GM18520 (cell line): ENCODE measurements at regions not wholly inside any gene's neighbourhood (a gene's known extent, or its start where the extent isn't known, plus 50 kb on each side); places are given as distances from the start of the nearest gene placed in this dataset.

ENCODE experiments used
- ATAC-seq: cut with Tn5 transposase; IDR thresholded peaks from one replicate; pipeline ENCODE4 v1.9.1; 2021; ENCODE audit not compliant: unreplicated experiment

DNA sequence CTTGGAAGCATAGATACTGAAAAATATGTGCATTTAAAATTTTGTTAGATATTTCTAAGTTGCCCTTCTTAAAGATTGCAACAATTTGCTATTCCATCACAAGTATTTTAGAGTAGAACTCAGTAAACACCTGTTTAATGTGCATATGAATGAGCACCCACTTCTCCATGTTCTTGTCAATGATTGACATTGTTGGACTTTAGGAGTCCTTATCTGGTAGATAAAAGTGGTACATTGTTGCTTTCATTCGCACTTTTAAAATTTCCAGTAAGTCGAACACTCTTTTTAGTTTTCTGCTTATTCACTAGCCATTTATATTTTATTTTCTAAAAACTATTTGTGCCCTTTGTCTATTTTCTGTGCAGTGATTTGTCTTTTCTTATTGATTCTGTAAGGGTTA lies 478.3 kb downstream of the SOX2 start:
- ATAC-seq: no peak

DNA sequence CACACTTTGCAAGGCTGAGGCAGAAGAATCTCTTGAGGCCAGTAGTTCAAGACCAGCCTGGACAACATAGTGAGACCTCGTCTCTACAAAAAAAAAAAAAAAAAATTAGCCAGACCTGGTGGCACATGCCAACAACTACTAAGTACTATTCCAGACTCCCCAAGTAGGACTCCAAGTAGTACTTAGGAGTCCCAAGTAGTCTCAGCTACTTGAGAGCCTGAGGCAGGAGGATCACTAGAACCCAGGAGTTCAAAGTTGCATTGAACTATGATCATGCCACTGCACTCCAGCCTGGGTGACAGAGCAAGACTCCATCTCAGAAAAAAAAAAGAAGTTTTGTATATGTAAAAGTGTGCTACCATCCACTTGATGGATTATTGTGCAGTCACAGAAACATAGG lies 486.6 kb downstream of the SOX2 start:
- no peak for ATAC-seq

DNA sequence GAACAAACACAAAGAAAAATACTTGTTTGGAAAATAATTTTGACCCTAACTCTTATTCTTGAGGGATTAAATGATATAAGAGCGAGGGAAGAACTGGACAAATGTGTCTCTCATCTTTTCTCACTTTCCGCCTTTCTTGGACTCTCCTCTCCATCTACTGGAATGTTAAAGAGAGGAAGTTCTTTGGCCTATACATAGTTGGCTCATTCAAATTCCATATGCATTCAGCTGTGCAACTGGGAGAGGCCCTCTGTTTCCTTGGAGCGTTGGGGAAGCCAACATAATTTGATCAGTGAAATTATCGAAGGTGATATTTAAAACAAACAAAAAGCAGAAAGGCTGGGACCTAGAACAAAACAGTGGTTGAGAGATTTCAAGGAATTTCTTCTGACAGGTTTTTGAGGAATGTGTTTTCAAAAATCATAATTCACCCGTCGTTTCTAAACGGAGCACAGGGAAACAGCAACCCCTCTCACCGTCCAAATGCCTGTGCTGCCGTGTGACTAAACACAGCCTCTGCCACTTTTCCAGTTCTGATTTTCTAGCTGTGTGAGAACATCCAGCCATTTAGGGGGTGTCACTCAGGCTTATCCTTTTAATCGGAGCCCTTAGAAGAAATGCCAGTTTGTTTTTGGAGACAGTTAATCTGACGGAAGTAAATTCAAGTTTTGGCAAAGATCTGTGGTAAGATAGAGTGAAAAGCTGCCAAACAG lies 489.9 kb downstream of the SOX2 start:
- no peak for ATAC-seq

DNA sequence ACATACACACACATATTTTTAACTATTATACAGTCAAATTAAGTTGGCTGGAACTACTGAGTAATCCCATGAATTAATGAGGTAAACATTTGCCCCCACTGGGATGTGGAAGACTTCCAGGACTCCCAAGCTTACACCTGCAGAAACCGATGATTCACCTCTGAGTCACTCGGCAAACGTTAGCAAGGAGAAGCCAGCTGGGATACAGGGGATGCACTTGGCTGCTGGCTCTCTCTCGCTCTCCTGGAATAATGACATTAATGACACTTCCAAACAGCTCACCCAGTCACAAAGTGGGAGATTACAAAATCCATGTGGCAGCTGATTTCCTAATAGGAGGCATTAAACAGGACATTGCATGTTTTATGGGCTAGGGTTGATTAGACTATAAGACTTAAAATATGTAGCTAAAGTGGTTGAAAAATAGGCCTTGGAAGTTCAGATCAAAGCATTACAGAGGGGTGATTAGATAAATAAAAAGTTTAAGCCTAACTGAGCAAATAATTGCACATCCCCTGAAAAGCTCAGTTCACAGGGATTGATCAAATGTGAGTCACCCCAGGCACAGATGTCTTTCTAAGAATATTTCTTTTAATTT lies 500.9 kb downstream of the SOX2 start:
- ATAC-seq: no peak

DNA sequence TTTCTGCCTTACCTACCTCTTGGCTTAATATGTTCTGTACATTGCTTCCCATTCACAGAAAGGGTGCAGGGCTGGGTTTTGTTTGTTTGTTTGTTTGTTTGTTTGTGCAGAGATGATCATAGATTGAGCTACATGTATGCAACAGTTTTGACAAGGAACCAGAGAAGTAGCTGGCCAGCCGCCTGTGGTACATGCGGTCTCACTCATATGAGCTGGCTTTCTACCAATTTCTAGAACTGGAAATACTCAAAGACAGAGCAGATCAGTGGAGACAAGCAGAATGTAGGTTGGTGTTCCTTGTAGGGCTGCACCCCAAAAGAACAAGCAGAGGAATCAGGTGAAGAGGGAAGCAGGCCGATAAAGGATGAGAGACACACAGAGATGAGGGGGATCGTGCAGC lies 502.7 kb downstream of the SOX2 start:
- no peak for ATAC-seq

DNA sequence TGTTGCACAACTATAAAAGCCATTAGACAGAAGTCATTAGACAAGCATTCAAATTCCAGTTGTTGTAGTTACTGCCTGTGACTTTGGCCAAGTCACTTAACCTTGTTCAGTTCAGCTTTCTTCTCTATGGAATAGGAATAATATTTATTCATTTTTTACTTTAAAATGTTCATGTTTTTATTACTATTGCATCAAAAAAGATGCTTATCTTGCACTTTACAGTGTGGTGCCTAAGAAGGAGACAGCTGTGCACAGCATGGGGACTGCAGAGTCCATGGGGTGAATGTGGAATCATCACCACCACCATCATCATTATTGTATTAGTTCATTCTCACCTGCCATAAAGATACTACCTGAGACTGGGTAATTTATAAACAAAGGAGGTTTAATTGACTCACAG lies 504.2 kb downstream of the SOX2 start:
- ATAC-seq: no peak

DNA sequence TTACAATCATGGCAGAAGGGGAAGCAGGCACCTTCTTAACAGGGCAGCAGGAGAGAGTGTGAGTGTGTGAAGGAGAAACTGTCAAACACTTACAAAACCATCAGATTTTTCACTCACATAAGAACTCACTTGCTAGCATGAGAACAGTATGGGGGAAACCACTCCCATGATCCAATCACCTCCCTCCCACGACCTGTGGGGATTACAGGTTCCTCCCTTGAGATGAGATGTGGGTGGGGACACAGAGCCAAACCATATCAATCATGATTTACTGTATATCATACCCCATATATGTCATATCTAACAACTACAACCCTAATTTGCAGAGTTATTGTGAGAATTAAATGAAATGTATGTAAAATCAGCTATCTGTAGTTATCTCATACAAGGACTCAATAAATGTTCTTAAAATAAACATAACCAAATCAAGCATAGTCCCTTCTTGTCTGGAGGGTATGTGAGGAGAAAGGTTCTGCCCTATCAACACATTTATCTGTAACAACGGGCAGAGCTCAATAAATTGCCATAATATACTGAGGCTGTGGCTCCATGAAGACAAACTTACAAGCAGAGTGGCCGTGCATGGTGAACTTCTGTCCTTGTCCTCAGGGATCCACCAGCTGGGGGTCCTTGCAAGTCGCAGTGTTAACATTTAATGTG lies 504.7 kb downstream of the SOX2 start:
- no peak for ATAC-seq

DNA sequence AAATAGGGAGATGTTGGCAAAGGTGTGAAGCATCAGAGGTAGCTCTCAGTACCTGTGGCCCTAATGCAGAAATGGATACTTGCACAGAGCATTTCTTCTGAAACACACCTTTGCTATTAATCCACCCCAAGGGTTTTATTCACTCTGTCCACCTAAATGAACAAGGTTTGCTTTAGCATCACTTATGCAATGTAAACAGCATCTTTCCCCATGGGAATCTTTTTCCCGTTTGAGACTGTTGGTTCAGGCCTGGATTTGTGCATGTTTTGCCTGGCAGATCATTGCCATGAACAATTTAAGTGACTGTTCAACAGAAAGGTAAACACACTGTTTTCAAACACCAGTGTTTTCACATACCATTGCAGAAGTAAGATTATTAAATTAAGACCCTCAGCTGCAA lies 508.3 kb downstream of the SOX2 start:
- no peak for ATAC-seq

DNA sequence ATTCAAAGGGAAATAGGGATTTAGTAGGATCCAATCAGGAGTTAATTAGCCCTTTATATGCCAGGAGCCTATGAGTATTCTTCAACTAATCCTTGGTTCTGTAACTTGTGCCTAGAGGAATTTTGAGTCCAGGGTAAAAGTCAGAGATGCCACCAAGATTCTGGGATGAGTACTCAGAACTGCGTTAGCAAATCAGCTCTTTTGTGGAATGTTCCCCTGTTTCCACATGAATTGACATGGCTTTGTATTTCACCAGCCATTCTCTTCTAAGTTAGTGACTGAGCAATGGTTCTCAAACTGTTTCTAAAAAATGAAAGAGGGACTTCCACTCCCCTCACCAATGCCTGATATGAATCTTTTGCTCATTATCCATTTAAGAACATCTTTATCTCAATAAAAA lies 508.7 kb downstream of the SOX2 start:
- no peak for ATAC-seq

DNA sequence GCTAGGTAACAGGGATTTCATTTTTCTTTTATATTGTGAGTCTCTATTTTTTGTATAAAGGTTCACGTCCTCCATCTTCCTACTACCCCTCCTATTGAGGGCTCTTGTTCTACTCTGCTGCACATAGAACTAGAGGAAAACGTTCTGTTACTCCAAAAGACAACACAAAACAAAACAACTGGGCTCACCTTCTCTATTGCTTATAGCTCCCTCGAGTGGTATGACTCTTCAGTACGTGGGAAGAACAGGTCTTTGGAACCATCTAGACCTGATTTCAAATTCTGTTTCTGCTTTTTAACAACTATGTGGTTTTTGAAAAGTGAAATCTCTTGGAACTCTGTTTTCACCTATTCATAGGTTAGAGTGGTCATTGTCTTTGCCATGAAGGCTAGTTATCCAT lies 515.3 kb downstream of the SOX2 start:
- no peak for ATAC-seq

DNA sequence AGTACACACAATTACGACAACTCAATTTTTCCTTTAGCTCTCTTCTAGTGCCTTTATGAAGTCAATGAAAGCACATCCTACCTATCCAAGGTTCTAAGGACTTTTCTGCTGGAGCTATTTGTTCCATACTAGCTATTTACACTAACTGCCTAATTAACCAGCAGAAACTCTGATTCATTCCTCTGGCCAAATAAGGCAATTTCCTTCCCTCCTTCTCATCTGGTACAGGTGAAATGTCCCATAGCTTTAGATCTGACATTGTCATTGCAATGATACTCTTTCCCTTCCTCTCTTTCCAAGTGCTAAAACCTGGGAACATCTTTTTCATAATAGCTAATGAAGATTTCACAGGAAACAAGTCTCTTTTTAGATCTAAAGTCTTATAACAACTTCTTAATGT lies 521.7 kb downstream of the SOX2 start:
- ATAC-seq: no peak

DNA sequence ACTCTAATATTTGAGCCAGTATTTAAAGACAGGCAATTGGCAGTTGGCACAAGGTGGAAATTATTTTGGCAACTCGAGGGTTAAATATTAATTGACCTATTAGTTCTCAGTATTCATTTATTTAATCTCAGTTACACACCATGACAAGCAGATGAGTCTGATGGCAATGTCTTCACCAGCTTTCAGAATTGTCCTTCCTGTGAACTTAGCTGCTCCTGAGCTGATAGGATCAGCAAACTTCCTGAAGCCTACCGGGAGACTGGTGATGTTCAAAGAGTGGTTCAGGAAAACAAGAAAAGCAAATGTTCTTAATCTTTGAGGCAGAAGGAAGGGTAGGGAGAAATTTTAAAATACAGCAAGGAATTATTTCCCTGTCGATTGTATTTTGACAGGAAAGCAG lies 522.2 kb downstream of the SOX2 start:
- ATAC-seq: no peak

DNA sequence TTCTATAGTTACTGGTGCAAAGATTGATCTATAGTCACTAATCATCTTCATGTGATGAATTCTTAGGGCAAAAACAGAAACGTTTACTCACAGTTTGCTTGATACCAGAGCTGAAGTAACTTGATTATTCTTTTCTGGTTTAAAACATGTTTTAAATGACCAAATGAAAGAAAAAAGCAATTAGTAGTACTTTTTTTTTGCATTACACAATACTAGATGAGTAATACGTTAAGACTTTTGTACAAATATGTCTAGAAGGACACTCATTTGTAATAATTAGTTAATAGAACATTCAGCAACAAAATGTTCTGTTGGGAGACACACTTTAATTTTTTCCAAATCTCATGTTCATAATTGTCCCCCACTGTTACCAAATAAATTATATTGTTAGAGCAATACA lies 523.2 kb downstream of the SOX2 start:
- no peak for ATAC-seq

DNA sequence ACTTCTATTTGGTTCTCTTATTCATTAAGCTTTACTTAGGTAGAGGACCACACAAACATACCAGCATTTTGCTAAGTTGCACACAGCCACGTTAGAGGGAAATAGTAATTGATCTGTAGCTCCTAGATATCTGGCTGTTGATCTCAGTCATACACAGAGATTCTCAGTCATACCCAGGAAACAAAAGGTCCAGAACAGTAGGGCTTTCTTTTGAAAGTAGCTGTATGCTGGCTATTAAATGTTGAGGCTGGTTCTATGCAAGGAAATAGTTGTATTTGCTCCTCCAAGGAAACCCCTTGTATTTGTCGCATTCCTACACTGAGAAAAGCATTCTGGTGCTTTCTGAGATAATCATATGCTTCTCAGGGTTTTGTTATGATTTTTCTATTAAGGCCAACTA lies 523.8 kb downstream of the SOX2 start:
- ATAC-seq: no peak

DNA sequence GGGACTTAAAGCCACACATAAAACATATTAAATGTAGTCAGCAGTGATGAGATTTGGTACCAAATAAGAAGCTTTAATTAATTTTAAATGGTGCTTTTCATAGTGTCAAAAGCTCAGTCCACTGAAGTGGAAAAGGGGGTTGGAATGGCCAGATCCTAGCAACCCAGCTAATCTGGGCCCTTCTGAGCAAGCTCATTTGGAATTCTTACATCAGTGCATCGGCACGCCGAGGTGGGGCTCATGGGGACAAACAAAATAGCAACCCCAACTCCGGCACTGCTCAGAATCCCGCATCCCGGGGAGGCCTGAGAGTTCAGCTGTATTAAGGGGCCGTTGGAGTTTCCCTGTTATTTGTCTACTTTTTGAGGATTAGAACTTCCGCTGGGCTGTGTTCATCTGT lies 526.4 kb downstream of the SOX2 start:
- no peak for ATAC-seq

DNA sequence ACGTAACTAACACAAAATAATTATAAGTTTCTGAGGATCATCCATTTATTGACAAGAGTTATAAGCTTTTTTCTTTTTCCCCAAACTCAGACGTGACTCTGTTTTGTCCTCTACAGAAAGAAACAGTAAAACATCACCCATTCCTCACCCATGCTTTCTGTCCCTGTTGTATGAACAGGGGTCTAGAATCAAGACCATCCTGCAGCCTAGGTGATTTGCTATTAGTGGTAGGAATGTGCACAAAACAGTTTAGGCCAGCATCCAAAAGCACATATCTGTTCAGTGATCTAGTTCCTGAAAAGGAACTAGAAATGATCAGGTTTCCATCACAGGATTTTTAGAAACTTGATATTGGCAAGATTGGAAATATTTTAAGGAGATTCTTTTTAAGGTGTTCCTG lies 527.6 kb downstream of the SOX2 start:
- no peak for ATAC-seq

DNA sequence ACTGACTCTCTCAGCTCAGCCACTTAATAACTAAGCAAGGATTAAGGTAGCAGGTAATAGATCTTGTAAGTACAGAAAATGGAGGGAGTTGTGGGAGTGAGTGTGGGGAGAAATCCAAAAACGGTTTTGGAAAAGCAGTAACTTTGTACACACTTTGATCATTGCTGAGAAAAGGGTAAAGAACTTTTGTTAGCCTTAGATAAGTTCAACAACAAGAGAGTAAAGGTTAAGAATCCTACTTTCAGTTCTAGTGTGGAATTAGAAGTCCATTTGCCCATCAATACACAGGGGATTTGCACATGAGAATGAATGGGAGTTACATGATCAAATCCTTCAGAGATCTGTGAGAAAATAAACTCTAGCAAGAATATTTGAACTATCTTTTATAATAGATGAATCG lies 528.7 kb downstream of the SOX2 start:
- ATAC-seq: no peak

DNA sequence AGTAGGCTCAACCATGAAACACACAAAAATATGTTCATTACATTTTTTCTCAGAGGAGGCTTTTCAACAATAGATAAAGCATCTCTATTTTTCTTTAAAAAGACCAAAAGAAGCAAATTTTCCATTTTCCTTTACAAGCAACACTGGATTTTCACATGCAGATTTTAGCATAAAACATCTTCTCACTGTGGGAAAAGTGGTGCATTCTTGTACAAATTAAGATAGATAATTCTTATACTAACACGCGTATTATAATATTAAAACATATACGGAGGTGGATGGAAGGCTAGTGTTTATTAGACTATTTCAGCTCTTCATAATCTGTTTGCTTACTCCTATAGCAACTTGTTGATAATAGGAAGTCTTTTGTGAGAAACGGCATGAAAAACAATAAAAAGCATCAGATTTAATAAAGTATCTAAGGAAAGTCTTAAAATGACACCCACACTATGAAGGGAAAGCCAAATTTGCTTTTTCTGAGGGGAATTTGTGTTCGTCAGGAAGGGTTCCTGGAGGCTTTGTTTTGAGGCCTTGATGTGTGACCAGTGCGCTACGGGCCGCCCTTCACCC lies 529.6 kb downstream of the SOX2 start:
- ATAC-seq: no peak

DNA sequence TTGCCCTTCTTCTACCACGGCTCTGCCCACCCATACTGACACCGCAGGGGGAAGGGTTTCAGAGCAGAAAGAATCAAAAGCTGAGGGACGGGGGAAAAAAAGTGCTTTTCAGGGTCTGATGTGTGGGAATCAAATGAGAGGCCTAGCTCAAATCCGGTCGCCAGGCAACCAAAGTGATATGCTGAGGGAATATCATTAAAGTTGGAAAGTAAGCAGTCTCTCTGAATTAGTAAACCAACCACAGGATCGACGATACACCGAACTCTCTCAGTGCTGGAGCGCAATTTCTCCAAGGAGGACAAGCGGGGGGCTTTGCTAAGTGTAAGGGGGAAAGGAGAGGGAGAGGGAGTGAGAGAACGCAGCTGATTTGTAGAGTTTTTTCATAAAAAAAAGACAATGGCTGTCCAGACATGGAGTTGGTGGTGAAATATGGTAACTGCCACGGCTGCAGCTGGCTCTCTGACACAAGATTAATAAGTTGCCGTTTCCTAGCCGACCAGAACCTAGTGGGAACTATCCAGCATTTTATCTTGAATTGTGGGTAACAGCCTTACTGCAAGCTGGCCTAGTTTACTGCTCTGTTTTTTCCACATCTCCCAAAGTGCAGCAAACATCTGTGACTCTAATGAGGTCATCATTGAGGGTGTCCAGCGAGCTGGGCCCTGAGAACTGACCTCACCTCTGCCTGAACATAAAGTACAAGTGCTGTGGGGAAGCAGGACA lies 530.2 kb downstream of the SOX2 start:
- no peak for ATAC-seq

DNA sequence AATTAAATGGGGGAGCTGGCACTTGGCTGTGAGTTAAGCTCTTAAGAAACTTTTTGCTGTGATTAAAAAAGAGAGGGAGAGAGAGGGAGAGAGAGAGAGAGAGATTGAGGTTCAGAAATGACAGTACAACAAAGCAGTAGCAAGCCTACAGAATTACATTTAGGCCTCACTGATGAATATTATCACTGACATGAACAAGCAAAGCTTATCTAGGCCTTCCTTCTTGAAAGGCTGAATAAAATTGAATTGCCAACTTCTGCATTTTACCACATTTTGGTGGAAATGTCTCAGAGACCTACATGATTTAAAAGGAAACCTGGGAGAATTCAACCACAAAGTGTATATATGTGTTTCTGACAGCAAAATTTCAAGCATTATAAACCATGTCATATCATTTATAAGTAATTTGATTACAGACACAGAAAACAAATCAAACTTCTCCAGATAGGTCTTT lies 530.8 kb downstream of the SOX2 start:
- no peak for ATAC-seq

DNA sequence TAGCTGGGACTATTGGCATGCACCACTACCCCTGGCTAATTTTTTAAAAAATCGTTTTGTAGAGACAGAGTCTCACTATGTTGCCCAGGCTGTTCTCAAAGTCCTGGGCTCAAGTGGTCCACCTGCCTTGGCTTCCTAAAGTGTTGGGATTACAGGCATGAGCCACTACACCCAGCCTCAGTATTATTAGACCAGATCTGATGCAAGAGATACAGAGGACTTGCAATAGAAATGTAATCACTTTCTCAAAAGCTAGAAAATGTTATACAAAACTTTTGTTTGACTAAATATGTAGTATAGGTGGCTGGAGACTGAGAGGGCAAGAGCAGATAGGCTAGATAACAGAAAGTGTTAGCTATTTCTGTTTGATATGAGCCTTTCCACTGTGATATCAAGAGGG lies 531.9 kb downstream of the SOX2 start:
- no peak for ATAC-seq
